GM12872 (cell line): ENCODE measurements at regions not wholly inside any gene's neighbourhood (a gene's known extent, or its start where the extent isn't known, plus 50 kb on each side); places are given as distances from the start of the nearest gene placed in this dataset.

Source experiments
- CTCF ChIP-seq: IDR thresholded peaks from 3 replicates; pipeline ENCODE4 v1.5.1; 2011; ENCODE audit warnings: low read depth, mild to moderate bottlenecking, low read length, moderate library complexity; ENCODE audit not compliant: insufficient read depth

DNA sequence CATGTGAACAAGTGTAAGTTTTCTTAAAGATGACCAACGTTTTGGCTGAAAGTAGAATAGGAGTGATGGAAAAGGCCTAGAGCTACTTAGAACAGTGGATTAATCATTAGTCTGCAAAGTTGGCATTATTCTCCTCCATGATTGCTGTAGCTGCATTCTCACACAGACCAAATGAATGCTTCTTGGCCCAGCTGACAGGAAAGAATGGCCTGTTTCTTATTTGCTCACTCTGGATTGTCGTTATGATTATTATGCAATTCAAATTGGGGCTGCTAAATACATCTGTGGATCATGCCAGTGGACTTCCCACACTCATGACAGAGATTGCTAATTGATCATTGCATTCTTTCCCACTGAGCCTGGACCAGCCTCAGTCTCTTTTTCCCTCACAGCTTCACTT, 285.0 kb downstream of the STIM2 start:
- no peak for TF ChIP-seq CTCF

DNA sequence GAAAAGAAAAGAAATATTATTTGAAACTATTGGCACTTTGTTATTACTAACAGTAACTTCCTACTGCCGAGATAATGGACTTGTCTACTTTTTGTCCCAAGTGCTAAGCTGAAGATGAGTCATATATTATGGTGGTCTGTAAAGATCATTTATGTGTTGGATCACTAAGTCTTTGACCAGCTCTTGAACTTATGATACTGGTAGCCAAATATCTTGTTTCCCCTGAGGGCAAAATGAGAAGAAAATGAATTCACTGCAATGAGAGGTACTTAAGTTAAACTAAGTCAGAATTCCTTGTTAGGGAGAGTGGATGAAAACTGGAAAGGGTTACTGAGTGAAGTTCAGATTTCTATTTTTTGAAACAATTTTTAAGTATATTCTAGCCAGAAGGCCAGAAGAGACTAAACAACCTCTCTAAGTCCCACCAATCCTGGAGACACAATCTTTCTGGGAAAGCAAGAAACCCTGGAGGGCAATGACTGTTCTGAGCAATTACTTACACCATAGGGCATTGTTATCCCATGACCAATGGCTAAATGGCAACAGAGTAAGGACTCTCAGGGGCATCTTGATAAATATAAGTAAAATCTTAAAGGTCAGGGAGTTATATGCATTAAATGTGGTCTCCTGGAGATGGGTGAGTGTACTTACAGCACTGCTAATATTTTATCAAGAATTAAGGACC, 287.7 kb downstream of the STIM2 start:
- no peak for TF ChIP-seq CTCF

DNA sequence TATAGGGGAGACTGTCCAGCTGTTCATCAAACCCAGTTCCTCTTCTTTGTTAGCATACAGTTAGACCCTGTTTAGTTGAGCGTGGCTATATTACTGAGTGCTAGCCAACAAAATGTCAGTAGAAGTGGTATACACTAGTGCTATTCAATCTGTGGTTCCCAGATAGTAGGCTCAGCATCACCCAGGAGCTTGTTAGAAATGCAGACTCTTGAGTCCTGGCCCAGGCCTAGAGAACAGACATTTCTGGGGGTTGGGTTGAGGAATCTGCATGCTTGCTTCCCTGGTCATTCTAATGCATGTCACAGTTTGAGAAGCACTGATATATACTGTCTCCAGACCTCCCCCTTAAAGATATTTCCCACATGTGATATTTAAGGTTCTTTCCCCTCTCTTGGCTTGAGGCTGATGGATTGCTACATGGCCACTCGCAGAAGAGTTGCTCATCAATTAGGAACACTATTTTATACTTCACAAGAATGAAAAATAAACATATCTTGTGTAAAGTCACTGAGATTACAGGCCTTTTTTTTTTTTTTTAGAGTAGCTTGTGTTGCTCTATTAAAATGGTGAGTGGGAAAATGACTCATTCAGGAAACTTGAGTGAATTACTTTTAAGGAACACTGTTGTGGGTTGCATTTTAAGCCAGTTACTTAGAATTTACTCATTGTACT, 289.0 kb downstream of the STIM2 start:
- TF ChIP-seq CTCF: no peak

GRCh38 chr4:27152703-27153102, 292.1 kb downstream of the STIM2 start:
- no peak for TF ChIP-seq CTCF

DNA sequence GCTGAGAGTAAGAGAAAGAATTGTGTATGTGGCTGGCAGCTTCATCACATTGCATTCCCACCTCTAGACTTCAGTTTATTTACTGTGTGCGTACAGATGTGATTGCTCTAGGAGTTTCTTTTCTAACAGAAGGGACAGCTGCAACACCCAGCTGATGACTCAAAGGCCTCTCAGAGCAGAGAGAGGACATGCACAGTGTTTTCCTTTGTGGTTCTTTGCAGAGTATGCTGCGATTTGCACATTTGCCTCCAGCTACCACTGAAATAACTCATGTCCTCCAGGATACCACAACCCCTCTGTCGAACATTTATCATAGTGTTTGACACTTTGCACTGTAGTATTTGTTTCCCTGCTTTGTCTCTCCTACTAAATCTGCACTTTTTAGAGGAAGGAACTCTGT, 294.1 kb downstream of the STIM2 start:
- TF ChIP-seq CTCF: no peak

- no peak for TF ChIP-seq CTCF
Measured at GRCh38 chr4:27161191-27161590, 300.6 kb downstream of the STIM2 start.

GRCh38 chr4:27168783-27169182, 308.1 kb downstream of the STIM2 start:
- no peak for TF ChIP-seq CTCF
